Hematopoietic multipotent progenitor cell treated with erythropoietin and hydrocortisone succinate and interleukin-3 and kit ligand, for 15 days (in vitro differentiated cells): ENCODE measurements at regions not wholly inside any gene's neighbourhood (a gene's known extent, or its start where the extent isn't known, plus 50 kb on each side); places are given as distances from the start of the nearest gene placed in this dataset.

Experiments used
- DNase-seq: peaks from one replicate; pipeline ENCODE4 v3.0.0-alpha.2; 2015; ENCODE audit warnings: low spot score

GRCh38 chr10:60664859-60665258 is 113.4 kb upstream of the CDK1 start:
- no peak for DNase-seq

DNA sequence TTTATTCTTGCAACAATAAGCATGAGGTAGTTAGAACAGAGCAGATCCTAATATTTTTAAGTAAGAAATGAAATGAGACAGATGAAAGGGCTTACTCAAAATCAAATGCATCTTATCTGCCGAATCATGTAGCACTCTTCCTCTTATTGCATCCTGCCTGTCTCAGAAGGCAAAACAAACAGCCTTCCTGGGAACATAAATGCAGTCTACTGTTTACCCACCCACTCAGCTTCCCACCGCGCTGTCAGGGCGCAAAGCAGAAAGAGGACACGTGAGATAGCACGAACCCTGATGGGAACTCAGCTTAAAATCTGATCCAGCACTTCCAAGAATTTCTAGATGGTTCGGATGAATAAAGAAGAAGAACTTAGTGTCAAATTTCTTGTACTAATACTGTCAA is 114.4 kb upstream of the CDK1 start:
- no peak for DNase-seq

- DNase-seq: no peak
These were observed 115.2 kb upstream of the CDK1 start for GRCh38 chr10:60662917-60663614.

GRCh38 chr10:60661637-60662036 is 116.6 kb upstream of the CDK1 start:
- DNase-seq: no peak

DNA sequence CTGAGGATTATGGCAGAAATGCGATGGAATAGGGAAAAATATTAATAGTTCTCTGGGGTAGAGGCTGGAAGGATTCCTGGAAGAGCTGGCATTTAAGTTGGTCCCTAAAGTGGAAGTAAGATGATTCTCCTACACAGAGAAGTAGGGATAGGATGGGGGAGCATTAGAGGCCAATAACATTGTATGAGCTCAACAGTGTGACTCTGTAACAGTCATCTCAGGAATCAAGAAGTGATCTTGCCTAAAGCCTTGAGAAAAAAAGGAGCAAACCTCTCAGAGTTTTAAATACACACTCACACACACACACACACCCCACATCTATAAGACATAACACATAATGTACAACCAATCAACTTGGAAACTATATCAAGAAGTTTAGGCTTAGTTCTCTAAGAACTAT is 117.7 kb upstream of the CDK1 start:
- DNase-seq: no peak

GRCh38 chr10:60654813-60655464 is 123.3 kb upstream of the CDK1 start:
- no peak for DNase-seq

DNA sequence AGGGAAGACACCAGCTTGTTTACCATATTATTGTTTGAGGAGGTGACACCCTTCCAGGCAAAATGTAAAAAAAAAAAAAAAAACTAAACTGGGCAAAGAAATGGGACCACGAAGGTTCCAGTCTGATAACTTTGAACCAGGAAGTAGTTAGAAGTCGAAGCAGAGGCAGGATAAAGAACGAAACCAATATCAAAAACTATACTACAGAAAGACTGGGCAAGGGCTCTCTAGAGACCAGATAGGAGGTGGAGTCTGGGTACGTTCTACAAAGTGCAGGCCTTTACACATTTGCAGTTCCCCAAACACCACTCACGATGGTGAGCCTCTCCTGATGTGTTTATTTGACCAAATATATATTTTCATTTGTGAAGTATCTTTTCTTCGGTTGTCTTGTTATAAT is 125.7 kb upstream of the CDK1 start:
- DNase-seq: no peak

- DNase-seq: no peak
These were observed 127.9 kb upstream of the CDK1 start for GRCh38 chr10:60650378-60650800.

DNA sequence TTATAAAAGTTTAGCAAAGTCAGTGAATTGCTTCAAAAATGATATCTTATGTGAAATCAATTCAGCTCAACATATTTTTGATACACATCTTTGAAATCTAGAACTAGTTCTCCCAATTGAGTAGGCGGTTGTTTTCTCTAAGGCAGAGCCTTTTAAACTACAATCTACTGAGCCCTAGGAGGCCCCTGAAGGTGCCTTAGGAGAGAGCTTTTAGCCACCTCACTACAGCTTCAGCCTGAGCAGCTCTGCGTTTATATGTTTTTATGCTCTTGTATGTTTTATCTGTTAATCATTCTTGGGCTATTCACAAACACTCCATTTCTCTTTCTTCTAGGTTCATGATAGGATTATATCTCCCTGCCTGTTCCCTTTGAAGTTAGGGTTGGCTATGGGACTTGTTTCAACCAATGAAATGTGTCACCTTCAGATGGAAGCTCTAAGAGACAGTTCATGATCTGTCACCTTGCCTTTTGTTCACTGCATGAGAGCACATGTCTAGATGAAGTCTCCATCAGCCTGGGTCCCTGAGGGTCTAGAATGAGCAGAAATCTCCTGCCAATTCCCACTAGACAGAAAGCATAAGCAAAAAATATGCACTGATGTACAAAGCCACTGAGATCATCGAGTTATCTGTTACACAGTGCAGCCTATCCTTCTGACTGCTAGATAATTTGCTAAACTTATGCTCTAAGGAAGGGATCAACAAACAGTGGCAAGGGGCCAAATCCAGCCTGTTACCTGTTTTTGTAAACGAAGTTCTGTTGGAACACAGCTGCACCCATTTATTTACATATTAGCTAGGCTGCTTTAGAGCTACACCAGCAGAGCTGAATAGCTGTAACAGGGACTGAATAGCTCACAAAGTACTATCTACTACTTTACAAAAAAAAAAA is 128.5 kb upstream of the CDK1 start:
- DNase-seq: no peak

GRCh38 chr10:60648761-60649160 is 129.5 kb upstream of the CDK1 start:
- no peak for DNase-seq

GRCh38 chr10:60646966-60647796 is 131.1 kb upstream of the CDK1 start:
- DNase-seq: peak; percentile 48

GRCh38 chr10:60645980-60646379 is 132.3 kb upstream of the CDK1 start:
- no peak for DNase-seq

GRCh38 chr10:60644436-60645130 is 133.7 kb upstream of the CDK1 start:
- DNase-seq: no peak

DNA sequence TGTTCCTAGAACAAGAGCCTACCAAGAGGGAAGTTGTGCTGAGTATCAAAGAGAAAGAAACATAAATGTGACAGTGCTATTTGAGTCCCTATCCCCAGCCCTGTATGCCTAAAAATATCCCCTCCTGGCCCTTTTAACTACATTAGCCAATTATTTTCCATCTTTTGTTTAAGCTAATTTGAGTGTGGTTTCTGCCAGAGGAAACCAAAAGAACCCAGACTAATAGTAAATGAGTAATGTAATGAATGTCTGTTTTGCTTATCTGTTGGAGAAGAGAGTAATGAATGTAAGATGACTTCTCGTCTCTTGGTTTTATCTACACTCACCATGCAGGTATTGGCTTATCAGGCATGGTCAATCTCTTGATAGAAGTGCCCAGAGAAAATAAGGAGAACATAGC is 134.4 kb upstream of the CDK1 start:
- no peak for DNase-seq

GRCh38 chr10:60629332-60629731 is 148.9 kb upstream of the CDK1 start:
- no peak for DNase-seq

DNA sequence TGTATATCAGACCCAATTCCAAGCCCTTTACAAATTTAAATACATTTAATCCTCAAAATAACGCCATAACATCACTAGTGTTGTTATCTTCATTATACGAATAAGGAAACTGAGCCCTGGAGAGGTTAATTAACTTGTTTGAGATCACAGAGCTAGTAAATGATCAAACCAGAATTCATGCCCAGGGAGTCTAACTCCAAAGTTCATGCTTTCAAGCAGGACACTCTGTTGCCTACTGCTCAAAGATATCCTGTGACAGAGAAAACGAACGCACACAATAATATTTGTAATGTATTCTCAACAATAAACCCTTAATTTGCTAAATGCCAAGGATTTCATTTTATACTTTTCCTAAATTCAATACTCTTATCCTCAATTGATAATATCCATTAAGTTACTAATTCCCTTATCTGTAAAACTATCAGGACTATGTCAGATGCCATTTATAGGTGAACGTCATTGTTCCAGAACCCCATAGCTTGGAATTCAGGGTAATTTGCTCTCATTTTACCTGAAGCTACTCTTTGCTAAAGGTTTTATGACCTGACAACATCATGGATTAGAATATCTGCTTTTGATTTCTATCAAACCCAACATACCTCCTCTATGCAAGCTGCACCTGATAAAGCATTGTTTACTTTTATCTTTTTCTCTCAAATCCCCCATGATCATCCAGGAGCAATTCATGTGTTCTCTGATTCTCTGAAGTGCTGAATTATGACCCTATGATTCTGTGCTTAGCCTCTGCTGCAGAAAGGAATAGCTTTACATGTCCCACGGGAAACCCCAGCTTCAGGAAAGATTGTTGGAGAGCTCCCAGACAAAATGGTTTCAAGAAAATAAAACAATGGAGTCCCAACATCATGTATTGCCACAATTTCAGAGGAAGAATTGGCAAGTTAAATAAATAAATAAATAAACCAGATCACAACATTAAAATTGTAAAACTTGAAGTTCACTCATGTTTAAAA is 150.2 kb upstream of the CDK1 start:
- DNase-seq: no peak

DNA sequence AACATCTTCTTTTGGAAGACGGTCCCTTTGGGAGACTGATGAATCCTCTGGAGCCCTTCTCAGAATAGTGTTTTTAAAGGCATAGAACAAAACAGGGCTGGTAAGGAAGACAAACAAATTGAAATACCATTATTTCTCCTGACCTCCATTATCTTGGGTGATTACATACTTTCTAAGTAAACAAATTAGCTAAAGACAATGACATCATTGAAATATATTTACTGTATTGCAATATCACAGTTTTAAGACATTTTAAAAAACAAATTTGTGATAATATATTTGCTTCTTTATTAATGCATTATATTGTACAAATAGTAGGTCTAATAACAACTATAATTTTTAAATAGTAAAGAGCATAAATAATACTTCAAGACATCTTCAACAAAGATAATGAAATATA is 152.2 kb upstream of the CDK1 start:
- DNase-seq: no peak

DNA sequence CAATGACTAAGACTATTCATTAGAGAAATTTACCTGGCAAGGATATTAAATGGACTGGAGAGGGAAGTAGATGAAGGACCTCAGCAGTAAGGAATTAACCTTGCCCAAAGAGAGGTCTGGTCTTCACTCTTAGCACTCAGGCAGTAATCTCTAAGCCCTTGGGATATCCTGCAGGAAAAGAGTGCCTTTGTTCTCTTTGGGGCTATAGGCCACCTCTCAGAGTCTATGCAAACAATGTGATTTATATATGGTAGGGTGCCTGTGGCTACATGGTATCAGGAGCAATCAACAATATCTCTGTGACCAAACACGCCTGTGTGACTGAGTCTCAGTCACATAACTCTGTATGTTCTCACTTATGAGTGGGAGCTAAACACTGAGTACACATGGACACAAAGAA is 154.7 kb upstream of the CDK1 start:
- no peak for DNase-seq

- no peak for DNase-seq
These were observed 157.3 kb upstream of the CDK1 start for GRCh38 chr10:60621018-60621417.

- DNase-seq: no peak
These were observed 159.4 kb upstream of the CDK1 start for GRCh38 chr10:60618861-60619260.
